Stimulated activated naive CD8-positive, alpha-beta T cell treated with anti-CD3 and anti-CD28 coated beads, Interleukin-15, amount 100 ng/mL, for 72 hours (primary cell): ENCODE measurements at regions not wholly inside any gene's neighbourhood (a gene's known extent, or its start where the extent isn't known, plus 50 kb on each side); places are given as distances from the start of the nearest gene placed in this dataset.
A peak's percentile ranks its signal among the peaks of the same experiment; 100 is the strongest.
"Not testable (repeated sequence)": the region's sequence is repeated elsewhere in the genome, so short reads cannot be mapped to it uniquely, and the experiment has no call there.

Experiments
- ATAC-seq: fragments of 150-1000 bp; cut with Tn5 transposase; 2 replicates; pipeline ENCODE4 v1.10.0; 2021; ENCODE audit warnings: mild to moderate bottlenecking, moderate library complexity
- DNase-seq, 2 donors: peaks; one replicate each; pipeline ENCODE4 v3.0.0; 2021 to 2022
- H3K27ac Mint-ChIP-seq, 2 donors: one replicate each; pipeline ENCODE4 v1.8.0; 2022; ENCODE audit warnings: mild to moderate bottlenecking in 2 of 2, mixed read lengths in 2 of 2, moderate library complexity in 2 of 2
- H3K27me3 Mint-ChIP-seq: one replicate; pipeline ENCODE4 v1.8.0; 2022; ENCODE audit warnings: mixed read lengths
- H3K4me1 Mint-ChIP-seq: one replicate; pipeline ENCODE4 v1.8.0; 2022; ENCODE audit warnings: mild to moderate bottlenecking, mixed read lengths
- H3K4me3 Mint-ChIP-seq, 2 donors: one replicate each; pipeline ENCODE4 v1.8.0; 2022; ENCODE audit warnings: mild to moderate bottlenecking in 2 of 2, mixed read lengths in 2 of 2, moderate library complexity in 1 of 2
- H3K9me3 Mint-ChIP-seq, 2 donors: one replicate each; pipeline ENCODE4 v1.8.0; 2022; ENCODE audit warnings: mixed read lengths in 2 of 2

DNA sequence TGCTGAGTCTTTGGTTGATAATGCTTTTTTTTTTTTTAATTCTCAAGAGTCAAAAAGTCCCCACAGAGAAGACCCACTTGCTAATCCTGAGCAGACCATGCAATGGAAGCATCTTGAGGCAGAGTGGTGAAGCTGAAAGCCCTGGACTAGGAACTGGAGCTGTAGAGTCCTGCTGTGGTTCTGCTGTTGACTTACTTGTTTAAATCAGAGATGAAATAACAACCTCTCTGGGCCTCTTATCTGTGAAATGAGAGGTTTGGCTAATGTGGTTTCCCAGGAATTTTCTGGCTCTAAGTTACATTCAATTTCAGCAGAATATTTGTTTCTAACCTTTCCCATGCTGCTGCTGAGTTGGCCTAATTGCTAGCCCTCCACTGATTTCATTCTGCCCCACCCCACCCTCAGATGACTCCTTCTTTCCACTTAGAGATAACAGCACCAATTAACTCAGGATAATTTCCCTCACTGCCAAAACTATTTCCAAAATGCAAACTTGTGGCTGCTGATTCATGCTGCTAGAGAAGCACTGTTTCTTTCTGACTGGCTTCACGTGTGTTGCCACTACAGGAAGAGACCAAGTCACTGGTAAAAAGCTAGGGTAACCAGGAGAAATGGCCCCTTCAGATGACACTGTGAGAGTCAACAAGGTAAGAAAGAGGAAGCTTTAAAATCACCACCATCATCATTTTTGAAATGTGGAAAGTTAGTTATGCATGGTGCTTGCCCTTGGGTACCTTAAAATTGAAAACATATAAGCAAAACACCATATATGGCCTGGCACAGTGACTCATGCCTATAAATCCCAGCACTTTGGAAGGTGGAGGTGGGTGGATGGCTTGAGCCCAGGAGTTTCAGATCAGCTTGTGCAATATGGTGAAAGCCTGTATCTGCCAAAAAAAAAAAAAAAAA, 326.4 kb downstream of the DCHS2 start:
- H3K4me3 Mint-ChIP-seq, result peak overlapping the region in 1 of 2 donors; percentile 24
- H3K27me3 Mint-ChIP-seq, result peaks cover 13% of the 10 kb centered on the region
- ATAC-seq, result peak; percentile 94
- H3K4me1 Mint-ChIP-seq, result peaks cover 17% of the 10 kb centered on the region
- H3K27ac Mint-ChIP-seq, result peak overlapping the region; percentile 72 to 76
- peaks cover 7 to 11% of the 10 kb centered on the region in 2 donors for H3K9me3 Mint-ChIP-seq
- DNase-seq, result peak; percentile 13 to 56

- no peak for DNase-seq
- H3K4me1 Mint-ChIP-seq, result peaks cover 10% of the 10 kb centered on the region
- peaks cover 0 to 4% of the 10 kb centered on the region in 2 donors for H3K9me3 Mint-ChIP-seq
- no peak overlapping the region for H3K27ac Mint-ChIP-seq
- H3K4me3 Mint-ChIP-seq, result no peak overlapping the region
- ATAC-seq, result no peak
- H3K27me3 Mint-ChIP-seq, result peaks cover 36% of the 10 kb centered on the region
Observed at GRCh38 chr4:154160519-154161301, 330.9 kb downstream of the DCHS2 start.

GRCh38 chr4:154158361-154159155, 333.0 kb downstream of the DCHS2 start:
- Mint-ChIP-seq H3K27me3 (peaks cover 33% of the 10 kb centered on the region), H3K4me1 (no peaks in the 10 kb centered on the region), H3K9me3 (no peaks in the 10 kb centered on the region), H3K4me3 (no peak overlapping the region), H3K27ac (no peak overlapping the region)
- DNase-seq (no peak), ATAC-seq (no peak)

DNA sequence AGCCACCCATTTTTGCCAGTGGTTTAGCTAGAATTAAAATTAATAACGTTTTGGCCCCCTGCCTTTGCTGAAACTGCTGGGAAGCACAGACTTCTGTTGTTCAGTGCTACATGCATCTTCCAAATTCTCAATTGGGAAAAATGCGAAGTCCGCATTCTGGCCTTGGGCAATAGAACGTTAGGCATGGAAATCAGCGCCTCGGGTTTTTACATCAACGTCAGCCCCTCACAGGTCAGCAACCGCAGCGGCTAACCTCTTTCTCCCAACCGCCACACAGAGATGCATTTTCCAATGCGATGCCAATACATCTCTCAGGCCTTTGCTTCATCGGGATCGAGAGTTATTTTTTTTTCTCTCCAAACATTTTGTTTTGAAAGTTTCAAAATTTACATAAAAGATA, 339.1 kb downstream of the DCHS2 start:
- Mint-ChIP-seq H3K27me3 (peaks cover 19% of the 10 kb centered on the region), H3K27ac (no peak overlapping the region), H3K4me1 (no peaks in the 10 kb centered on the region), H3K9me3 (peaks cover 0 to 5% of the 10 kb centered on the region in 2 donors), H3K4me3 (no peak overlapping the region)
- ATAC-seq (no peak), DNase-seq (no peak)

- not testable (repeated sequence) for H3K4me3 Mint-ChIP-seq, H3K4me1 Mint-ChIP-seq, H3K9me3 Mint-ChIP-seq, H3K27ac Mint-ChIP-seq, ATAC-seq, DNase-seq
- peaks cover 14% of the 10 kb centered on the region for H3K27me3 Mint-ChIP-seq
Observed at GRCh38 chr4:154149236-154149635, 342.4 kb downstream of the DCHS2 start.

DNA sequence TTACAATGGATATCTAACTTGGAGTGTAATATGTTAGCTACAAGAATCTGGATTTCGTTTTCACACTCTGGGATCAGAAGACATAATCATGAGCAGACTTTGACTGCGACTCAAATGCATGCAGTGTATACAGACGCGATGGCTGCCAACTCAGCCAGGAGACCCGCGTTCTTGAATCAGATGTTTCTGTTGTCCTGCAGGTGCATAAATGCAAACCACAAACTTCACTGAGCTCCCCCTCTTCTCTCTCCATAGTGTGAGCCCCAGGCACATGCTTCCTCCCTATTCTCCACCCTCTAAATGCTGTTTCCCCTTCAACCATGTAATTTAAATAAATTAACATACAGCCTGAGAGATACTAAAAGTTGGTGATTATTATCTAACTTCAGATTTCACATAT, 347.9 kb downstream of the DCHS2 start:
- Mint-ChIP-seq H3K4me1 (no peaks in the 10 kb centered on the region), H3K27ac (no peak overlapping the region), H3K27me3 (no peaks in the 10 kb centered on the region), H3K9me3 (peaks cover 0 to 6% of the 10 kb centered on the region in 2 donors), H3K4me3 (no peak overlapping the region)
- DNase-seq (no peak), ATAC-seq (no peak)

DNA sequence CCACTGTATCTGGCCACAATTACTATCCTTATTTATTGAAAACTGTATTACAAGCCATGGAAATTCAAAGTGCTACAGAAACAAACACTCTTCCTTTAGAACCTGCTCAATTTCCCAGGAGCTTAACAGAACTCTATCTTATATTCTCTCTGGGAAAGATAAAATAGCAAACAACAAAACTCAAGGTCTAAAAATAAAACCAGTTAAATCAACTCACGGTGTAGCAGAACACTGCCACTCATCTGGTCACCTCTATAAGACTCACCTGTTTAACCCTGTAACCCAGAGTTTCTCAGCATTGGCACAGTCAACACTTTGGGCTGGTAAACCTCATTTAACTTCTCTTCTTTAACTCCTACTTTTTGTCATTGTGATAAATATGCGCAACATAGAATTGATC, 348.9 kb downstream of the DCHS2 start:
- ATAC-seq (no peak), DNase-seq (no peak)
- no peaks in the 10 kb centered on the region for H3K4me1 Mint-ChIP-seq
- H3K4me3 Mint-ChIP-seq, result no peak overlapping the region
- H3K9me3 Mint-ChIP-seq, result peaks cover 0 to 6% of the 10 kb centered on the region in 2 donors
- H3K27me3 Mint-ChIP-seq, result no peaks in the 10 kb centered on the region
- no peak overlapping the region for H3K27ac Mint-ChIP-seq

GRCh38 chr4:154140869-154141268, 350.7 kb downstream of the DCHS2 start:
- ATAC-seq (no peak), DNase-seq (no peak)
- H3K4me1 Mint-ChIP-seq, result no peaks in the 10 kb centered on the region
- H3K27ac Mint-ChIP-seq, result no peak overlapping the region
- H3K4me3 Mint-ChIP-seq, result no peak overlapping the region
- H3K9me3 Mint-ChIP-seq, result no peaks in the 10 kb centered on the region
- peaks cover 10% of the 10 kb centered on the region for H3K27me3 Mint-ChIP-seq

- Mint-ChIP-seq H3K27me3 (peaks cover 28% of the 10 kb centered on the region), H3K4me1 (no peaks in the 10 kb centered on the region), H3K4me3 (no peak overlapping the region), H3K27ac (no peak overlapping the region), H3K9me3 (no peaks in the 10 kb centered on the region)
- no peak for ATAC-seq
- no peak for DNase-seq
Observed at GRCh38 chr4:154137320-154137905, 348.5 kb upstream of the SFRP2 start.

DNA sequence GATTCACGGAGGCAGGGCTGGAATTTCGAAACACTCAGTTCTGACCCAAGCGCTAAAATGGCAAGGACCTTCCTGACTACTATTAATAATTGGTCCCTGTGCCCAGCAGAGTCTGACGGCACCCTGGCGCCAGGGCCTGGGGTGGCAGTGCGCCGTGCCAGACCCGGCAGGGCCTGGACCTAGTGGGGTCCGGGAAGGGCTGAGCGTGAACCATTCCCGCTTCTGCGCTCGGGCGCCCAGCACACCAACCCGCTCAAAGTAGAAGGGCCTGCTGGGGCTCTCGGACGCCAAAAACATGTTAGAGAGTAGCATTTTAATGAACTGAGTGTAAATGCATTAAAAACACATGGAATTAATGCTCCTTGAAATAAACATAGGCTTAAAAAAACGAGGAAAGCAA, 346.7 kb upstream of the SFRP2 start:
- H3K27ac Mint-ChIP-seq, result no peak overlapping the region
- H3K4me1 Mint-ChIP-seq, result no peaks in the 10 kb centered on the region
- peaks cover 28% of the 10 kb centered on the region for H3K27me3 Mint-ChIP-seq
- no peak overlapping the region for H3K4me3 Mint-ChIP-seq
- ATAC-seq (no peak), DNase-seq (no peak)
- H3K9me3 Mint-ChIP-seq, result no peaks in the 10 kb centered on the region

- ATAC-seq (no peak), DNase-seq (no peak)
- Mint-ChIP-seq H3K4me1 (no peaks in the 10 kb centered on the region), H3K4me3 (no peak overlapping the region), H3K27ac (no peak overlapping the region), H3K27me3 (peaks cover 37% of the 10 kb centered on the region), H3K9me3 (no peaks in the 10 kb centered on the region)
Observed at GRCh38 chr4:154132406-154132805, 343.5 kb upstream of the SFRP2 start.

GRCh38 chr4:154126276-154126675, 337.4 kb upstream of the SFRP2 start:
- Mint-ChIP-seq H3K9me3 (no peaks in the 10 kb centered on the region), H3K4me3 (no peak overlapping the region), H3K27me3 (peaks cover 36% of the 10 kb centered on the region), H3K27ac (peak overlapping the region in 1 of 2 donors; percentile 91), H3K4me1 (no peaks in the 10 kb centered on the region)
- no peak for ATAC-seq
- no peak for DNase-seq

DNA sequence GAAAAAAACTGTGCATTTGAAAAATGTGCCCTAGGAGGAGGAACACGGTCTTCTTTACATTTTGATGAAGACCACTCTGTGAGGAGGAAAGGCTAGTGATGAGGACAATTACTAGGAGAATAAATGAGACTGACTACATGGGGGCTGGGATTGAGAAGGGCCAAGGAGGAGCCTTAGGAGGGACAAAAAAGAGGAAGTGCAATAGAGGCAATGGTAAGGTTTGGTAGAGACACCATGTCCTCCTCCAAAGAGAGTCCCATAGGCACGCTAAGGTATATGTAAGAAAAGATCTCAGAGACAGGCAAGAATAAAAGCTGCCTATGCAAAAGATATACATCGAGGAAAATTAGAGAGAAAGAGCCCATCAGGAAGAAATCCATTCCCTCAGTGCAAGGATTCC, 336.5 kb upstream of the SFRP2 start:
- DNase-seq, result no peak
- Mint-ChIP-seq H3K27ac (no peak overlapping the region), H3K27me3 (peaks cover 36% of the 10 kb centered on the region), H3K4me3 (no peak overlapping the region), H3K9me3 (no peaks in the 10 kb centered on the region), H3K4me1 (no peaks in the 10 kb centered on the region)
- ATAC-seq, result no peak

GRCh38 chr4:154124539-154125255, 335.8 kb upstream of the SFRP2 start:
- peaks cover 36% of the 10 kb centered on the region for H3K27me3 Mint-ChIP-seq
- H3K27ac Mint-ChIP-seq, result no peak overlapping the region
- DNase-seq (no peak), ATAC-seq (peak; percentile 25)
- H3K9me3 Mint-ChIP-seq, result no peaks in the 10 kb centered on the region
- no peak overlapping the region for H3K4me3 Mint-ChIP-seq
- no peaks in the 10 kb centered on the region for H3K4me1 Mint-ChIP-seq

DNA sequence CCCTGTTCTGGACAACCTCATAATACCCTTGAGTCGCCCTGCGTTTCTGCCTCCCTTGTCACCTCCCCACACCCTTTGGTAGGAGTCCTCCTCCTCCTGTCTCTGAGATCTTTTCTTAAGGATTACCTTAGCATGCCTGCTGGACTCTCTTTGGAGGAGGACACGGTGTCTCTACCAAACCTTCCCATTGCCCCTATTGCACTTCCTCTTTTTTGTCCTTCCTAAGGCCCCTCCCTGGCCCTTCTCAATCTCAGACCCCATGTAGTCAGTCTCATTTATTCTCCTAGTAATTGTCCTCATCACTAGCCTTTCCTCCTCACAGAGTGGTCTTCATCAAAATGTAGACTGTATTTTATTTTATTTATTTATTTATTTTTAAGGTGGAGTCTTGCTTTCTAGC, 335.0 kb upstream of the SFRP2 start:
- H3K4me3 Mint-ChIP-seq, result no peak overlapping the region
- ATAC-seq, result no peak
- H3K9me3 Mint-ChIP-seq, result no peaks in the 10 kb centered on the region
- H3K27me3 Mint-ChIP-seq, result peaks cover 36% of the 10 kb centered on the region
- H3K27ac Mint-ChIP-seq, result no peak overlapping the region
- H3K4me1 Mint-ChIP-seq, result no peaks in the 10 kb centered on the region
- no peak for DNase-seq
